Psoas muscle (tissue), 7 donors: ENCODE measurements at regions not wholly inside any gene's neighbourhood (a gene's known extent, or its start where the extent isn't known, plus 50 kb on each side); places are given as distances from the start of the nearest gene placed in this dataset.

Source experiments
- ATAC-seq, 4 donors: fragments of 200-7000 bp; cut with Tn5 transposase; one replicate each; pipeline ENCODE4 v1.9.1; 2020; ENCODE audit warnings: moderate library complexity in 3 of 4, mild to moderate bottlenecking in 2 of 4
- DNase-seq, 2 donors: peaks; one replicate each; pipeline ENCODE4 v3.0.0-alpha.2; 2020
- H3K27ac ChIP-seq: fragments of 200-600 bp; one replicate; pipeline ENCODE4 v1.8.0; 2022
- H3K27me3 ChIP-seq, 3 donors: fragments of 200-600 bp in 1 of 3; one replicate each; pipeline versions ENCODE4 v1.6.1 to v1.8.0; 2013 to 2022; ENCODE audit warnings: low read length in 2 of 3, mild to moderate bottlenecking in 2 of 3, moderate library complexity in 1 of 3; ENCODE audit not compliant: insufficient read depth in 3 of 3
- H3K36me3 ChIP-seq, 2 donors: fragments of 200-600 bp in 1 of 2; one replicate each; pipeline versions ENCODE4 v1.6.1 to v1.8.0; 2013 to 2022; ENCODE audit warnings: low read depth in 1 of 2, mild to moderate bottlenecking in 1 of 2, moderate library complexity in 1 of 2; ENCODE audit not compliant: insufficient read depth in 1 of 2
- H3K4me1 ChIP-seq: fragments of 200-600 bp; one replicate; pipeline ENCODE4 v1.8.0; 2022
- H3K4me3 ChIP-seq: fragments of 200-600 bp; one replicate; pipeline ENCODE4 v1.8.0; 2022; ENCODE audit warnings: mild to moderate bottlenecking
- H3K9me3 ChIP-seq: fragments of 200-600 bp; one replicate; pipeline ENCODE4 v1.8.0; 2022
- CTCF ChIP-seq: fragments of 200-600 bp; IDR thresholded peaks from one replicate; pipeline ENCODE4 v1.8.0; 2022; ENCODE audit warnings: antibody characterized with exemption
- WGBS, 3 donors: extraction: QIAGEN DNeasy Blood & Tissue Kit; methylation state at CpG; one replicate each; pipeline versions ENCODE4 v1.1.6 to v1.1.7; 2013; 5-methylcytosine and 5-hydroxymethylcytosine counted together
- intact Hi-C, 2 donors: fragments of 100-400 bp; cut with DNase I; formaldehyde crosslinking; loops; one replicate each; pipeline versions ENCODE4 v1.11.0 to v1.14.2; 2022
- donor health status: healthy with polysubstance abuse.
- donor health status: DM: no; HTN: no; CAD: no; lungs with moderate emphysema.
- donor health status: Bipolar disorder and iron deficiency.
- donor health status: healthy.
- donor health status: DM: yes; HTN: yes; CAD: no.
- donor health status: DM: no; HTN: no; CAD: no.
- donor health status: DM: yes; HTN: yes; CAD: no.

GRCh38 chr14:58702441-58703160, 64.8 kb downstream of the DACT1 start:
- no peaks in the 10 kb centered on the region for H3K27me3 ChIP-seq
- DNase-seq: no peak
- WGBS, 3 donors: 73 to 79% (median 73%) methylated on average over 1 of the region's 1 CpG
- peaks cover 15% of the 10 kb centered on the region for H3K4me1 ChIP-seq
- no peak for ATAC-seq
- intact Hi-C loops: no loop called here
- no peak overlapping the region for H3K27ac ChIP-seq
- no peak overlapping the region for H3K4me3 ChIP-seq
- no peaks in the 10 kb centered on the region for H3K9me3 ChIP-seq
- H3K36me3 ChIP-seq: no peaks in the 10 kb centered on the region
- TF ChIP-seq CTCF: no peak

GRCh38 chr14:58703161-58703506, 65.4 kb downstream of the DACT1 start:
- H3K4me1 ChIP-seq: peaks cover 15% of the 10 kb centered on the region
- H3K27ac ChIP-seq: no peak overlapping the region
- 90 to 100% (median 95%) methylated on average over 1 of the region's 1 CpG for WGBS, 3 donors
- H3K27me3 ChIP-seq: no peaks in the 10 kb centered on the region
- no peaks in the 10 kb centered on the region for H3K9me3 ChIP-seq
- ATAC-seq (no peak), DNase-seq (no peak)
- no peaks in the 10 kb centered on the region for H3K36me3 ChIP-seq
- no peak overlapping the region for H3K4me3 ChIP-seq
- intact Hi-C loops: no loop called here
- no peak for TF ChIP-seq CTCF

GRCh38 chr14:58705066-58705465, 67.3 kb downstream of the DACT1 start:
- 44 to 66% (median 57%) methylated on average over 2 of the region's 2 CpGs for WGBS, 3 donors
- no peak for TF ChIP-seq CTCF
- H3K27me3 ChIP-seq: no peaks in the 10 kb centered on the region
- H3K4me1 ChIP-seq: peaks cover 15% of the 10 kb centered on the region
- no peak overlapping the region for H3K27ac ChIP-seq
- H3K36me3 ChIP-seq: no peaks in the 10 kb centered on the region
- intact Hi-C loops: no loop called here
- peak; percentile 27 to 67 for DNase-seq
- no peak for ATAC-seq
- no peaks in the 10 kb centered on the region for H3K9me3 ChIP-seq
- no peak overlapping the region for H3K4me3 ChIP-seq

- WGBS, 3 donors: 27 to 33% (median 31%) methylated on average over 1 of the region's 1 CpG
- intact Hi-C loops: no loop called here
- no peaks in the 10 kb centered on the region for H3K27me3 ChIP-seq
- no peak overlapping the region for H3K27ac ChIP-seq
- no peak overlapping the region for H3K4me3 ChIP-seq
- no peaks in the 10 kb centered on the region for H3K36me3 ChIP-seq
- peaks cover under 1% of the 10 kb centered on the region for H3K4me1 ChIP-seq
- H3K9me3 ChIP-seq: no peaks in the 10 kb centered on the region
- DNase-seq (no peak), ATAC-seq (no peak)
- TF ChIP-seq CTCF: no peak
Measured at GRCh38 chr14:58707949-58708348, 70.2 kb downstream of the DACT1 start.

GRCh38 chr14:58709949-58710348, 72.2 kb downstream of the DACT1 start:
- H3K4me1 ChIP-seq: no peaks in the 10 kb centered on the region
- no peaks in the 10 kb centered on the region for H3K9me3 ChIP-seq
- H3K27ac ChIP-seq: no peak overlapping the region
- 16 to 32% (median 21%) methylated on average over 2 of the region's 2 CpGs for WGBS, 3 donors
- no peaks in the 10 kb centered on the region for H3K27me3 ChIP-seq
- ATAC-seq (no peak), DNase-seq (no peak)
- no peak overlapping the region for H3K4me3 ChIP-seq
- no peaks in the 10 kb centered on the region for H3K36me3 ChIP-seq
- no peak for TF ChIP-seq CTCF
- intact Hi-C loops: no loop called here
